Central memory CD8-positive, alpha-beta T cell (primary cell): ENCODE measurements at regions not wholly inside any gene's neighbourhood (a gene's known extent, or its start where the extent isn't known, plus 50 kb on each side); places are given as distances from the start of the nearest gene placed in this dataset.

Source experiments
- ATAC-seq: fragments of 150-1000 bp; cut with Tn5 transposase; replicated peaks from 2 replicates; pipeline ENCODE4 v1.10.0; 2022; ENCODE audit warnings: mild to moderate bottlenecking, moderate FRiP score, moderate number of reproducible peaks; ENCODE audit not compliant: poor library complexity, severe bottlenecking; ENCODE audit errors: extremely low read depth
- DNase-seq, 2 donors: peaks; one replicate each; pipeline ENCODE4 v3.0.0; 2021; ENCODE audit warnings: low spot score in 2 of 2
- H3K27ac Mint-ChIP-seq: one replicate; pipeline ENCODE4 v1.8.0; 2022; ENCODE audit warnings: low read depth, mild to moderate bottlenecking, moderate library complexity, mixed read lengths
- H3K27me3 Mint-ChIP-seq: one replicate; pipeline ENCODE4 v1.8.0; 2022; ENCODE audit warnings: mixed read lengths
- H3K36me3 Mint-ChIP-seq: one replicate; pipeline ENCODE4 v1.8.0; 2022; ENCODE audit warnings: mild to moderate bottlenecking, moderate library complexity, mixed read lengths; ENCODE audit not compliant: insufficient read depth
- H3K4me1 Mint-ChIP-seq: one replicate; pipeline ENCODE4 v1.8.0; 2022; ENCODE audit warnings: mixed read lengths
- H3K4me3 Mint-ChIP-seq: one replicate; pipeline ENCODE4 v1.8.0; 2022; ENCODE audit warnings: mild to moderate bottlenecking, moderate library complexity, mixed read lengths
- H3K9me3 Mint-ChIP-seq: one replicate; pipeline ENCODE4 v1.8.0; 2022; ENCODE audit warnings: mixed read lengths

DNA sequence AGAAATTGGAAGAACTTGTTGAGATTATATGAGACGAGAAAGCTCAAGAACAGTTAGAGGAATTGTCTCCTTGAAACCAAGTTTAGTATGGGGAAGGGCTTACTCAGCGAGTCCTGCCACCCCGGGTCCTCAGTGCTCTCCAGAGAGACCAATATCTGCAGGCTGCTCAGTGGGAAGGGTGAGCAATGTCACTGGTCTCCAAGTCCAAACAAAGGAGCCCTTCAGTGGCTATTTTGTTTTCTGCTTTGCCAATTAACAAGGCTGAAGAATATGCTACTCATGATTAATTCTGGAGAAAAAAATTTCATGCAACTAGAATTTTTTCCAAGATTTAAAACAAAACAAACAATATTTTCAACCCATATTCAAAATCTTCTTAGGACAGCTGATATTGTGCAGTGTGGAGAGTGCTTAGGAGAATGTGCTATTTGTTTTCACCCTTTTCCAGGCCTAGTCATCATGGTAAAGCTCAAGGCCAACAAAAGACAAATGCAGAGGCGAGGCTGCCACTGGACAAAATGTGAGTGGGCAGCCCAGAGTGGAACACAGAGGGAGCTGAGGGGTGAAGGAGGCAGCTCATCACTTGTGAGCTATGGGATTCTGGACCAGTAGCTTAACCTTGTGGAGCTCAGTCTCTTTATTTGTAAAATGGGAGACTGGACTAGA lies 83.8 kb upstream of the TMEM17 start:
- Mint-ChIP-seq H3K36me3 (no peaks in the 10 kb centered on the region), H3K9me3 (no peaks in the 10 kb centered on the region), H3K27me3 (peaks cover 22% of the 10 kb centered on the region), H3K27ac (no peak overlapping the region), H3K4me1 (no peaks in the 10 kb centered on the region), H3K4me3 (no peak overlapping the region)
- DNase-seq (no peak), ATAC-seq (no peak)

DNA sequence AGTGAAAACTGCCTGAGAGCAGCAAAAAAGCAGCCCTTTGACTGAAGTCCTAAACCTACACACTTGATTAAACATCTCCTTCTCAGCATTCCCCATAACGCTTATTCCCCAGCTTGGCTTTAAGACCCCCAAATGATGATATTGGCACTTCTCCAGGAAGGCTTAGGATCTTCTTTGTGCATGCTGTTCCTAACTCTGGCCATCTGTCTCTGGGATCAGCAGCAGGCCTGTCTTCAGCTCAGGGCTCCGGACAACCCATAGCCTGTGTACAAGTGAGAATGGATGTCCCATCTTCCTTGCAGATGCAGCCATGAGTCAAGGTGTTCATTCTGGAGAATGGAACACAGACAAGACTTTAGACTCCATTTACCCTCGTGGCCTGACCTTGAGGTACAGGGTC lies 81.6 kb upstream of the TMEM17 start:
- Mint-ChIP-seq H3K4me3 (no peak overlapping the region), H3K27ac (no peak overlapping the region), H3K27me3 (peaks cover 39% of the 10 kb centered on the region), H3K36me3 (no peaks in the 10 kb centered on the region), H3K9me3 (peaks cover 5% of the 10 kb centered on the region), H3K4me1 (no peaks in the 10 kb centered on the region)
- DNase-seq (no peak), ATAC-seq (no peak)

DNA sequence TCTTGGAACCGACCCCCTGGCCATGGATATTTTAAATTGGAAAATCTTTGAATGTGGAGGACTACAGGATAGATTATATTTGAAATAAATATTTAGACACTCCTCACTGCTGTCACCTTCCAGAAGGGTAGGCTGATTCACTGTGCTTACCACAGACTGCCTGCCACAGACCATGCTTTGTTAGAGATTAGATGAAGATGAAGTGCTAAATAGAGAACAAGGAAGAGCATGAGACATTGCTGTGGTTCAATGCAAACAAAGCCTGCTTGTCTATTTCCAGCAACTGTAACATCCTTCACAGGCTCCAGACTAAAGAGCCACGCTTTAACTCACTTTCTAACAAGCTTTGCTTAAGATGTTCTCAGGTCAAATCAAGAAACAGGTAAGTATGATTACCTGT lies 81.0 kb upstream of the TMEM17 start:
- Mint-ChIP-seq H3K27ac (no peak overlapping the region), H3K4me3 (no peak overlapping the region), H3K4me1 (no peaks in the 10 kb centered on the region), H3K9me3 (peaks cover 5% of the 10 kb centered on the region), H3K27me3 (peaks cover 39% of the 10 kb centered on the region), H3K36me3 (no peaks in the 10 kb centered on the region)
- ATAC-seq (no peak), DNase-seq (no peak)

DNA sequence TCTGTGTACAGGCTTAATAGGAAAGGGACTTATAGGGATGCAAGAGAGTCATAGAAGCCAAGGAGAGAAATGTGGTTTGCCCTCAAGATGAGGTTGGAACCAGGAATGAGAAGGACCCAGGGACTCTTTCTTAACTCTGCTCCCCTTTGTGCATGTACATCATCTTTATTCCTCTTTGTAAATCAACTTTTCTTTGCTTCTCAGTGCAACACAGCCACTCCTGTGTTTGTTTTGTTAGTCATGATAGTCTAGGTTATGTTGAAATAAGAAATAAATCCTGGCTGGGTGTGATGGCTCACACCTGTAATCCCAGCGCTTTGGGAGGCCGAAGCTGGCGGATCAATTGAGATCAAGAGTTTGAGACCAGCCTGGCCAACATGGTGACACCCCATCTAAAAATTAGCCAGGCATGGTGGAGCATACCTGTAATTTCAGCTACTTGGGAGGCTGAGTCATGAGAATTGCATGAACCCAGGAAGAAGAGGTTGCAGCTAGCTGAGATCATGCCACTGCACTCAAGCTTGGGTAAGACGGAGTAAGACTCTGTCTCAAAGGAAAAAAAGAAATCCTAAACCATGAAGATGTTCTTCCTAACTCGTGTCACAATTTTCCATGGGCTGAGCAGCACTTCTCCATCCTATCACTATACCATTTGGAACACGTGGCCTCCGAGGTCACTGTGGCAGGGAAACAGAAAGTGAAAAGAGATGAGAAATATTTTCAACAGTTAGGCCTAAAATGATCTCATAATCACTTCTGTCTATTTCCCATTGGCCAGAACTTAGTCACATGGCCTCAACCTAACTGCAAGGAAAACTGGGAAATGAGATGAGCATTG lies 73.0 kb upstream of the TMEM17 start:
- Mint-ChIP-seq H3K36me3 (no peaks in the 10 kb centered on the region), H3K9me3 (peaks cover 5% of the 10 kb centered on the region), H3K27ac (no peak overlapping the region), H3K27me3 (peaks cover 26% of the 10 kb centered on the region), H3K4me3 (no peak overlapping the region), H3K4me1 (no peaks in the 10 kb centered on the region)
- ATAC-seq (no peak), DNase-seq (no peak)

DNA sequence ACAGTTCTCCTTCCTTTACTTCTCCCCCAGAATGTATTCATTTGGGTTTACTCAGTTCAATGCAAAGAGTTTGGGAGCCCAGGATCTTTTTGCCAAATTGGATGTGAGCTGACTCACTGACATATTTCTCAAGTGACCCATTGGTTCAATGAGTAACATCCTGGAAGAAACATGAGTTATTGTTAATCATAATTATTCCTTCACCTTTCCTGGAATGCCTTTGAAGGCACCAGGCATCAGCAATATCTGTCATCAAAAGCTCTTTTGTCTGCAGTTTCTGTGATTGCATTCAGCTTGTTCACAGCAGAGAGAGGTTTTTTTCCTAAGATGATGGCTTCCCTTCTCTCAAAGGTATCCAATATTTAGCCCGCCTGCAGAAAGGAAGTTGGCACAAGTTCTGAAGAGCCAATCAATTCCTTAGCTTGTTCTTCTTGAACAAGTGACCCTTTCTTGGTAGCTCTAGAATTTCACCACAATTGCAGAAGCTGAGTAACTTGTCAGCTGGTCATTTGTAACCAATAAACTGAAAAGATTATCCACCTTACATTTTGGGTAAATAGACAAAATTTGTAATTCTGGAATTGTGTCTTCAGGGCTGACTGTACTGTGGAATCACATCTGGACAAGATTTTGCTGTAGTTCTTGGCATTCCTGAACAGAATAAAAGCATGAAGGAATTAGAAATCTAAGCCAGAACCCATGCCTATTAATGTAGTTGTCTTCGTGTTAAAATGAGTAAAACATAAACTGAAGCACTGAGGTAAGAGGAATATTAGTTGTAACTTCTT lies 72.2 kb upstream of the TMEM17 start:
- ATAC-seq, result no peak
- no peak for DNase-seq
- Mint-ChIP-seq H3K27me3 (peaks cover 21% of the 10 kb centered on the region), H3K36me3 (no peaks in the 10 kb centered on the region), H3K27ac (no peak overlapping the region), H3K4me3 (no peak overlapping the region), H3K9me3 (no peaks in the 10 kb centered on the region), H3K4me1 (no peaks in the 10 kb centered on the region)

DNA sequence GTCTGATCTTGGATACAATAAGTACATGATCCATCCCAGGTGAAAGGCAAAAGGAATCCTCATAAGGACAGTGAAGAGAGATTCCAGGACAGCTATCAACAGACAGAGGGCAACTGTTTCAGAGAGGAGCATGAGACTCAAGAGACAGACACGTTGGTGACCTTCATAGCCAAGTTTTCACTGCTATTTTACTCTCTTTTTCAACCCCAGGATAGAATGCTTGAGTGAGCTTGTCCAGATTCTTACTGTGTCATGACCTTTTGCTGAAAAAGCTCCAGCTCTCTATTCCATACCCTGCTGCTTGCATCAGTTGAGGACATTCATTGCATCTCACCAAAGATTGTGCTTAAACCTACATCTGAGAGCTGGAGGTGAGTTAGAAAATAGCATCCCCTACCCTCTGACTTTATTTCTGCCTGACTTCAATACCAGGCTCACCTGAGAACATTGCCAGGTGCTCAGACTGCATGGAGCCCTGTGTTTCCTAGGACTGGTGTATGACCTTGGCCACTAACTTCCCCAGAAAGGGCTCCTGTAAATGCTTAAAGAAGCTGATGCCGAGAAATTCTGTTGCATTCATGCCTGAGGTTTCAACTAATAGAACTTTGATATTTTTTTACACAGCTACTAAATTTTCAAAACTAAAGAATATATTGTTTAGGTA lies 70.4 kb upstream of the TMEM17 start:
- no peaks in the 10 kb centered on the region for H3K4me1 Mint-ChIP-seq
- H3K4me3 Mint-ChIP-seq, result no peak overlapping the region
- DNase-seq (no peak), ATAC-seq (no peak)
- no peaks in the 10 kb centered on the region for H3K36me3 Mint-ChIP-seq
- peaks cover 38% of the 10 kb centered on the region for H3K27me3 Mint-ChIP-seq
- no peak overlapping the region for H3K27ac Mint-ChIP-seq
- H3K9me3 Mint-ChIP-seq, result no peaks in the 10 kb centered on the region

DNA sequence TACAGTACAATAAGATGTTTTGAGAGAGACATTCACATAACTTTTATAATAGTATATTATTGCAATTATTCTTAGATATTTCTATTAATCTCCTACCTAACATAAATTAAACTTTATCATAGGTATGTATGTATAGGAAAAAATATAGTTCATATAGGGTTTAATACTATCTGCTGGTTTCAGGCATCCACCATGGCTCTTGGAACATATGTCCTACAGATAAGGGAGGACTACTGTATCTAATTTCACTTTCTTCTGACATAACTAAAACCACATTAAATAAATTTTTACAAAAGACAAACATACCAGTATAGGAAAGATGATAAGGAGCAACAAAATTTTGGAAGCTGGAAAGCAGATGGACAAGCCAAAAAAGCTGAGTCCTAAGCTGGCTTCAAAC lies 67.9 kb upstream of the TMEM17 start:
- H3K4me1 Mint-ChIP-seq, result no peaks in the 10 kb centered on the region
- H3K27ac Mint-ChIP-seq, result no peak overlapping the region
- H3K36me3 Mint-ChIP-seq, result no peaks in the 10 kb centered on the region
- H3K9me3 Mint-ChIP-seq, result no peaks in the 10 kb centered on the region
- H3K27me3 Mint-ChIP-seq, result peaks cover 58% of the 10 kb centered on the region
- ATAC-seq (no peak), DNase-seq (no peak)
- H3K4me3 Mint-ChIP-seq, result no peak overlapping the region

DNA sequence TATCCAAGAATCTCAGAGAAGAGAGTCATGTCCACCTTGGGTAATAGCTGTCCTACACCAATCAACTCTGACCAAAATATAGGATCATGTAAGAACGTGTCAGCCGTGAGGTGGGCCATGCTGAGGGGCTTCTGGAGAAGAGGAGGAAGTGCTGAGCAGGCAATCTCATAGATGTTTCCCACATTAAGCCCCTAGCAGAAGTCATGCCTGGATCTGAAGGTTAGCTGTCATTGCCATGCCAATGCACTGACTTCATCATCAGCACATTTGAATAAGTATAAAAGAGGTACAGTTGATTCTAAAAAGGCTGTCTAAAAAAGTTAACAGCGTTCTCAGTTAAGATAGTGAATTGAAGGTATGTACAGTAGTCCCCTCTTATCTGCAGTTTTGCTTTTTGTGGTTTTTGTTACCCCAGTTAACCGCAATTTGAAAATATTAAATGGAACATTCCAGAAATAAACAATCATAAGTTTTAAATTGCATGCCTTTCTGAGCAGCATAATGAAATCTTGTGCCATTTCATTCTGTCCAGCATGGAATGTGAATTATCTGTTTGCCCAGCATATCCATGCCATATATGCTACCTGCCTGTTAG lies 67.2 kb upstream of the TMEM17 start:
- H3K27ac Mint-ChIP-seq, result no peak overlapping the region
- no peaks in the 10 kb centered on the region for H3K9me3 Mint-ChIP-seq
- no peaks in the 10 kb centered on the region for H3K36me3 Mint-ChIP-seq
- H3K4me1 Mint-ChIP-seq, result no peaks in the 10 kb centered on the region
- H3K4me3 Mint-ChIP-seq, result no peak overlapping the region
- DNase-seq, result no peak
- no peak for ATAC-seq
- peaks cover 58% of the 10 kb centered on the region for H3K27me3 Mint-ChIP-seq

DNA sequence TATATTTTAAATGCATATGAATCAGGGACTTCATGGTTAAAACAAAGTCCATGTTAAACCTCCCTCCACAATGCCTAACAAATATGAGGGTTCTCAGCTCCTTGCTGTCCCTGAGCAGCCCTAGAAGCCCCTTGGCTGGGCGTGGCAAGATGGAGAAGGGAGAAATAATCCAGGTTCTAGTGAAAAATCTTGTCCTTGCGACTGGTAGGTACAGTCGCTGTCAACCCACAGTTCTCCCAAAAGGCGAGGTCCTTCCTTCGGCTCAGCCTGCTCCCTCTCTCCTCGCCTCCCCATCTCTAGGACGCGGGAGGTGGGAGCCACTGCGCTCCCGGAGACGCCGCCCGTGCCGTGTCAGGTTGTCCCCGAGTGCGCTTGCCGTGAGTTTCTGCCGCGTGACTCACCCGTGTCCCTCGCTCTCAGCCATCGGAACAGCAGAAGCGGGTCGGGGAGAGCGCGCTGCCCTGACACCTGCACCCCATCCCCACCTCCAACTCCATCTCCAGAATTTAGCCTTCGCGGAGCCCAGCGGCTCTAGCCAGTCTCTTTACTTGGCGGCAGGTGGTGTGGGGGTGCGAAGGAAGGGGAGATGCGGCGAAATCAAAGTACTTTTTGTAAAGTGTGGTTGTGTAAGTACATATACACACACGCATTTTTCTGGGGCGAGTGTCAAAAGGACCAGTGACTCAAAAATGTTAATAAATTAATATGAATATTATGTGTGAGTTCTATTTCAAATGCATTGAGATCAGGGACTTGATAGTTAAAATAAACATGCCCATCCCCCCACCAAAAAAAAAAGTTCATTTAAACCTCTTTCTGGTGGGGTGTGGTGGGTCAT lies 65.1 kb upstream of the TMEM17 start:
- H3K36me3 Mint-ChIP-seq, result no peaks in the 10 kb centered on the region
- no peak for DNase-seq
- no peaks in the 10 kb centered on the region for H3K9me3 Mint-ChIP-seq
- H3K27ac Mint-ChIP-seq, result no peak overlapping the region
- no peak for ATAC-seq
- H3K4me1 Mint-ChIP-seq, result no peaks in the 10 kb centered on the region
- H3K27me3 Mint-ChIP-seq, result peaks cover 58% of the 10 kb centered on the region
- H3K4me3 Mint-ChIP-seq, result no peak overlapping the region

DNA sequence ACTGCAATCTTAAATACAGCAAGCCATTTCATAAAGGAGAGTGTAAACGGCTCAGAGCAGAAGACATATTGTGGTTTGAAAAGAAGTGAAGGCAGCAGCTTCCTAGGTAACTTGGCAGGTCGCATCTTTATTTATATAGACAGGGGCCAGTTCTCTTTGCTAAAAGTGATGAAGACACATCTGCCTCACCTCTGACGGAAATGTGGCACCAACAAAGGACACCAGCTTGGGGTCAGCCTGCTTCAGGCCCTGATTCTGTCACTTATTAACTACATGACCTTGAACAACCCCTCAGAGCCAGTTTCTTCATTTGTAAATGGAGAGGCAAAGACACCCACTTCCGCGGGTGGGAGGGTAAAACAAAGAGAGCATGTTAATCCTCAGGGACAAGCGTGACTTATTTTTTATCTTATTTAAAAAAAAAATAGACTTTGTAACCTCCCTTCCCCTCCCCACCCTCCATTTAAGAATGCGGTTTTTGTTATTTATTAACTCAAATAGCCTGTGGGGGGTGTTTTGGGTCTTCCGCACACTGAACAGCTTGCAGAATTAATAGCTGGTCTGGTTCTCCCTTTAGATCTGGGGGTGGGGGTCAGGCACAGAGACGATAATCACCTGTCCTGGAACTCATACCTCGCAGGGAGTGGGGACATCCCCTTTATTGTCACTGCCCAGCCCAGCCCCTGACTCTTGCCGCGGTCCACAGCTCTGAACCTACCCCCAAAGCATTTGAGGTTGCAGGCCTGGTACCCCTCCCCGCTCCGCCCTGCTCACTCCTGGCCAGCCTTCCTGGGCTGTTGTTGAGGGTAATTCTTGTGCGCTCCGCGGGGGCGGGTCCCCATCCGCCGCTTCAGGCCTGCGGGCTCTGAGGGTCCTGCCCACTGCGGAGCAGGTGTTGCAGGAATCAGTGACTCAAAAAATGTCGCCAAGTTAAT lies 64.2 kb upstream of the TMEM17 start:
- H3K4me1 Mint-ChIP-seq, result no peaks in the 10 kb centered on the region
- H3K36me3 Mint-ChIP-seq, result no peaks in the 10 kb centered on the region
- H3K27me3 Mint-ChIP-seq, result peaks cover 53% of the 10 kb centered on the region
- ATAC-seq (no peak), DNase-seq (no peak)
- no peak overlapping the region for H3K27ac Mint-ChIP-seq
- no peaks in the 10 kb centered on the region for H3K9me3 Mint-ChIP-seq
- H3K4me3 Mint-ChIP-seq, result no peak overlapping the region
